GM12878 (cell line): ENCODE measurements at regions not wholly inside any gene's neighbourhood (a gene's known extent, or its start where the extent isn't known, plus 50 kb on each side); places are given as distances from the start of the nearest gene placed in this dataset.

ENCODE experiments used
- ATAC-seq: fragments of 200-7000 bp; cut with Tn5 transposase; 3 replicates; pipeline ENCODE4 v1.9.1; 2020; ENCODE audit warnings: mild to moderate bottlenecking, moderate library complexity
- BruUV-seq: library from RNA; stranded (reverse); fragments of 400-500 nt; replicated peaks from 2 replicates; lab custom pipeline; 2021; lab: Mats Ljungman, UMichigan
- CTCF ChIA-PET: fragments of 300-600 bp; sonication (Branson Sonifier 250); formaldehyde crosslinking; extraction: SDS; loops from one replicate; lab custom pipeline; 2021; ENCODE audit warnings: inconsistent platforms; lab: Yijun Ruan, JAX
- POLR2A ChIA-PET: fragments of 350-600 bp; formaldehyde crosslinking; extraction: SDS; loops from one replicate; lab custom pipeline; 2021; ENCODE audit warnings: inconsistent platforms; lab: Charles Lee
- RAD21 ChIA-PET: fragments of 300-600 bp; sonication (Branson Sonifier 250); formaldehyde crosslinking; loops from one replicate; lab custom pipeline; 2023; ENCODE audit warnings: antibody characterized with exemption; ENCODE audit not compliant: unreplicated experiment; lab: Charles Lee
- SMC1A ChIA-PET: fragments of 300-600 bp; sonication (Branson Sonifier 250); formaldehyde crosslinking; loops from one replicate; lab custom pipeline; 2023; ENCODE audit not compliant: unreplicated experiment, uncharacterized antibody; lab: Charles Lee
- DNase-seq: peaks from one replicate; pipeline ENCODE4 v3.0.0-alpha.2; 2011; ENCODE audit warnings: low read depth, low spot score
- FAIRE-seq: peaks from 3 replicates; lab custom pipeline; 2011; peaks lifted over from hg19 to GRCh38; lab: Jason Lieb, UNC
- H2AFZ ChIP-seq: 2 replicates; pipeline ENCODE4 v1.6.0; 2011; ENCODE audit warnings: low read depth, low read length, control low read depth; ENCODE audit not compliant: control insufficient read depth
- H3K27ac ChIP-seq: 2 replicates; pipeline ENCODE4 v1.5.1; 2011; ENCODE audit warnings: control low read depth; ENCODE audit not compliant: control insufficient read depth, insufficient read depth
- H3K27me3 ChIP-seq, 2 experiments: replicated peaks in 1 of 2; 2 replicates each; pipeline versions ENCODE4 v1.6.0 to v1.6.1; 2011; ENCODE audit warnings: low read length in 1 of 2; ENCODE audit not compliant: control insufficient read depth in 2 of 2, insufficient read depth in 2 of 2
- H3K36me3 ChIP-seq, 2 experiments: 2 replicates each; pipeline ENCODE4 v1.5.1; 2011; ENCODE audit warnings: low read length in 1 of 2; ENCODE audit not compliant: control insufficient read depth in 2 of 2, insufficient read depth in 2 of 2
- H3K4me1 ChIP-seq: 2 replicates; pipeline ENCODE4 v1.6.1; 2011; ENCODE audit warnings: mild to moderate bottlenecking, low read length, moderate library complexity, mixed read lengths; ENCODE audit not compliant: control insufficient read depth, insufficient read depth
- H3K4me2 ChIP-seq: 2 replicates; pipeline ENCODE4 v1.6.0; 2011; ENCODE audit warnings: control low read depth; ENCODE audit not compliant: control insufficient read depth, insufficient read depth
- H3K4me3 ChIP-seq: fragments of 200-600 bp; sonication (generic); 2 replicates; pipeline ENCODE4 v1.5.1; 2016
- H3K79me2 ChIP-seq: 2 replicates; pipeline ENCODE4 v1.6.0; 2011; ENCODE audit warnings: low read length; ENCODE audit not compliant: control insufficient read depth, insufficient read depth
- H3K9ac ChIP-seq: 2 replicates; pipeline ENCODE4 v1.8.0; 2011; ENCODE audit warnings: low read length, control low read depth, mixed read lengths; ENCODE audit not compliant: control insufficient read depth, insufficient read depth
- H3K9me3 ChIP-seq: replicated peaks from 3 replicates; pipeline ENCODE4 v1.5.1; 2011; ENCODE audit warnings: mild to moderate bottlenecking, low read length; ENCODE audit not compliant: control insufficient read depth, insufficient read depth
- H4K20me1 ChIP-seq: 2 replicates; pipeline ENCODE4 v1.6.0; 2011; ENCODE audit not compliant: control insufficient read depth, insufficient read depth
- IKZF1 ChIP-seq: fragments of 450-650 bp; conservative IDR thresholded peaks from 2 replicates; pipeline ENCODE4 v1.6.1; 2017; ENCODE audit warnings: antibody characterized with exemption, mild to moderate bottlenecking
- POU2F2 ChIP-seq: IDR thresholded peaks from 3 replicates; pipeline ENCODE4 v1.6.1; 2011; ENCODE audit warnings: low read depth, mild to moderate bottlenecking, low read length, borderline replicate concordance
- SMARCA5 ChIP-seq: fragments of 450-650 bp; IDR thresholded peaks from 2 replicates; pipeline ENCODE4 v1.6.1; 2017; ENCODE audit warnings: mild to moderate bottlenecking
- SRF ChIP-seq, 2 experiments: IDR thresholded peaks; 2 replicates each; pipeline ENCODE4 v1.6.1; 2011; ENCODE audit warnings: low read depth in 2 of 2, low read length in 2 of 2, mild to moderate bottlenecking in 1 of 2, moderate library complexity in 1 of 2
- WRNIP1 ChIP-seq: IDR thresholded peaks from 2 replicates; pipeline ENCODE4 v1.6.1; 2011; ENCODE audit warnings: low read depth, low read length, improper control_type of control experiment, borderline replicate concordance
- ZNF24 ChIP-seq: fragments of 450-650 bp; IDR thresholded peaks from 2 replicates; pipeline ENCODE4 v1.6.1; 2017; ENCODE audit warnings: antibody characterized with exemption, mild to moderate bottlenecking
- WGBS: methylation state at CpG from one replicate; pipeline ENCODE4 v1.1.6; 2016; ENCODE audit warnings: low lambda C conversion rate; ENCODE audit not compliant: insufficient replicate concordance, insufficient coverage; ENCODE audit errors: missing lambda C conversion rate; 5-methylcytosine and 5-hydroxymethylcytosine counted together
- in situ Hi-C: fragments of 300-500 bp; cut with MboI; formaldehyde crosslinking; loops from 9 replicates; pipeline ENCODE4 v1.14.3; 2018; ENCODE audit warnings: mixed read lengths
- intact Hi-C: fragments of 100-400 bp; cut with micrococcal nuclease; formaldehyde crosslinking; loops from one replicate; pipeline ENCODE4 v1.14.2; 2022; ENCODE audit not compliant: unreplicated experiment
- TF ChIP-seq, protein P1 (sequence below): fragments of 450-650 bp; formaldehyde crosslinking; IDR thresholded peaks from 2 replicates; pipeline ENCODE4 v1.4.0; 2020; ENCODE audit warnings: mild to moderate bottlenecking, moderate library complexity

DNA sequence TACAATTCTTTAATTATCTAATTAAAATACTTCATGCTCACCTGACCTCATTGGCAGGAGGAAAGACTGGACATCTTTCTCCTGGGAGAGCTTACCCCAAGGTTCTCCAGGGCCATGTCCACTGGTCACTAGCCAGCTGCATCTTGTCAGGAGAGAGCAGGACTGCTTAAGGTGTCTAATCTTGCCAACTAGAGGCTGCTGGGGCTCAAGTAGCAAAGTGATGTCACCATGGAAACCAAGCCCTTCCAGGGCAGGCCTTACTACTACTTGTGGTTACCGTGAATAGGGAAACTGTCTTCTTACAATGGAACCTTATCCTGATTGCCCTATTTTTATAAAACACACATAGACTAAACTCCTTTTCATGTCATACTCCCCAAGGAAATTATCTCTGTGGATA is 376.4 kb downstream of the SNAPC1 start:
- ChIA-PET RAD21 (no interaction called here), CTCF (no interaction called here), SMC1A (no interaction called here), POLR2A (no interaction called here)
- H3K4me1 ChIP-seq, result no peaks in the 10 kb centered on the region
- no peaks in the 10 kb centered on the region for H4K20me1 ChIP-seq
- intact Hi-C loops (no loop called here), in situ Hi-C loops (no loop called here)
- no peak overlapping the region for H3K4me3 ChIP-seq
- DNase-seq (no peak), ATAC-seq (no peak), FAIRE-seq (no peak)
- no peaks in the 10 kb centered on the region for H3K36me3 ChIP-seq
- H3K27ac ChIP-seq, result no peak overlapping the region
- no peaks in the 10 kb centered on the region for H3K79me2 ChIP-seq
- 0% methylated on average over 1 of the region's 1 CpG for WGBS
- no peaks in the 10 kb centered on the region for H3K27me3 ChIP-seq
- no peak overlapping the region for H2AFZ ChIP-seq
- no peak overlapping the region for H3K9ac ChIP-seq
- H3K4me2 ChIP-seq, result no peak overlapping the region
- H3K9me3 ChIP-seq, result no peaks in the 10 kb centered on the region
- TF ChIP-seq ZNF24 (no peak), IKZF1 (no peak), SMARCA5 (no peak)
- BruUV-seq, result no TSS peak

DNA sequence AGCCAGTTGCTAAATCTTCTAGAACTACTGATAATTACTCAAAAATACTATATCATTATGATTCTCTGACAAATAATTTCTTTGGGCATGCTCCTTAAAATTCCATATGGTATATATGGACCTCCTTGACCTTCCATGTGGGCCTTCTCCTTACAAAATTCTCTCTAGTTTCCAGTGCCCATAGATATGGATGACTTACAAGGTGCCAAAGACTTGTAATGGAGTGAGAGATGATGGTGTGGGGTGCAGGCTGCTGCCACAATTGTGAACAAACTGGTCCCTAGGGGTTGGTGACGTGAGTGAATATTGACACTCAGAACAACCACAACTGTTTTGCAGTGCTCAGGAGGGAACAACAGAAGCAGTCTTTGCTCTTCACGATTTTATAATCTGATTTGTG is 378.9 kb downstream of the SNAPC1 start:
- POLR2A ChIA-PET, result no interaction called here
- Histone ChIP-seq H3K79me2 (no peaks in the 10 kb centered on the region), H3K27me3 (no peaks in the 10 kb centered on the region; a peak in 1 of 4 replicates), H3K4me1 (no peaks in the 10 kb centered on the region), H4K20me1 (no peaks in the 10 kb centered on the region), H3K27ac (no peak overlapping the region), H3K4me2 (no peak overlapping the region), H3K4me3 (no peak overlapping the region), H3K36me3 (no peaks in the 10 kb centered on the region), H3K9me3 (no peaks in the 10 kb centered on the region), H3K9ac (no peak overlapping the region), H2AFZ (no peak overlapping the region)
- TF ChIP-seq WRNIP1, result no peak
- TF ChIP-seq POU2F2, result no peak
- TF ChIP-seq, protein P1, sequence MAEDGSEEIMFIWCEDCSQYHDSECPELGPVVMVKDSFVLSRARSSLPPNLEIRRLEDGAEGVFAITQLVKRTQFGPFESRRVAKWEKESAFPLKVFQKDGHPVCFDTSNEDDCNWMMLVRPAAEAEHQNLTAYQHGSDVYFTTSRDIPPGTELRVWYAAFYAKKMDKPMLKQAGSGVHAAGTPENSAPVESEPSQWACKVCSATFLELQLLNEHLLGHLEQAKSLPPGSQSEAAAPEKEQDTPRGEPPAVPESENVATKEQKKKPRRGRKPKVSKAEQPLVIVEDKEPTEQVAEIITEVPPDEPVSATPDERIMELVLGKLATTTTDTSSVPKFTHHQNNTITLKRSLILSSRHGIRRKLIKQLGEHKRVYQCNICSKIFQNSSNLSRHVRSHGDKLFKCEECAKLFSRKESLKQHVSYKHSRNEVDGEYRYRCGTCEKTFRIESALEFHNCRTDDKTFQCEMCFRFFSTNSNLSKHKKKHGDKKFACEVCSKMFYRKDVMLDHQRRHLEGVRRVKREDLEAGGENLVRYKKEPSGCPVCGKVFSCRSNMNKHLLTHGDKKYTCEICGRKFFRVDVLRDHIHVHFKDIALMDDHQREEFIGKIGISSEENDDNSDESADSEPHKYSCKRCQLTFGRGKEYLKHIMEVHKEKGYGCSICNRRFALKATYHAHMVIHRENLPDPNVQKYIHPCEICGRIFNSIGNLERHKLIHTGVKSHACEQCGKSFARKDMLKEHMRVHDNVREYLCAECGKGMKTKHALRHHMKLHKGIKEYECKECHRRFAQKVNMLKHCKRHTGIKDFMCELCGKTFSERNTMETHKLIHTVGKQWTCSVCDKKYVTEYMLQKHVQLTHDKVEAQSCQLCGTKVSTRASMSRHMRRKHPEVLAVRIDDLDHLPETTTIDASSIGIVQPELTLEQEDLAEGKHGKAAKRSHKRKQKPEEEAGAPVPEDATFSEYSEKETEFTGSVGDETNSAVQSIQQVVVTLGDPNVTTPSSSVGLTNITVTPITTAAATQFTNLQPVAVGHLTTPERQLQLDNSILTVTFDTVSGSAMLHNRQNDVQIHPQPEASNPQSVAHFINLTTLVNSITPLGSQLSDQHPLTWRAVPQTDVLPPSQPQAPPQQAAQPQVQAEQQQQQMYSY (CRISPR knock-in tag), result no peak
- TF ChIP-seq SRF (IDR thresholded peaks at IDR 0.05; ENCODE audit: low read depth in 2 of 2, low read length in 2 of 2), result no peak
- RAD21 ChIA-PET, result no interaction called here
- 0% methylated on average over 2 of the region's 2 CpGs for WGBS
- BruUV-seq, result no TSS peak
- intact Hi-C loops (no loop called here), in situ Hi-C loops (no loop called here)
- FAIRE-seq, result no peak
- SMC1A ChIA-PET, result no interaction called here
- ATAC-seq, result no peak
- no peak for DNase-seq
- CTCF ChIA-PET, result no interaction called here
